ENCODE measurements at regions not wholly inside any gene's neighbourhood (a gene's known extent, or its start where the extent isn't known, plus 50 kb on each side); places are given as distances from the start of the nearest gene placed in this dataset.

GRCh38 chr17:70929226-70929625 lies 759.9 kb downstream of the KCNJ2 start:
- CTCF ChIA-PET: interaction anchor here (0.6 kb wide), 1 partner anchor 135 kb away, joined by 3 read pairs; no protein-coding TSS in a partner anchor
- no TSS peak for BruUV-seq (replicated peaks)
- intact Hi-C loops (cut with micrococcal nuclease): no loop called here
- TF ChIP-seq CTCF (IDR thresholded peaks at IDR 0.05; ENCODE audit: unreplicated experiment): no peak
- Mint-ChIP-seq H3K27me3 (ENCODE audit: insufficient read depth, unreplicated experiment) (no peaks in the 10 kb centered on the region), H3K27ac (ENCODE audit: low read depth, unreplicated experiment) (no peak overlapping the region), H3K4me1 (ENCODE audit: insufficient read depth, unreplicated experiment) (no peaks in the 10 kb centered on the region), H3K4me3 (ENCODE audit: unreplicated experiment) (no peak overlapping the region), H3K9me3 (ENCODE audit: unreplicated experiment) (peaks cover 2% of the 10 kb centered on the region), H3K36me3 (ENCODE audit: insufficient read depth, unreplicated experiment) (no peaks in the 10 kb centered on the region)
- DNase-seq (ENCODE audit: unreplicated experiment): peak; percentile 17
- POLR2A ChIA-PET: interaction anchor here (0.6 kb wide), 1 partner anchor 100 kb away, joined by 3 read pairs; no protein-coding TSS in a partner anchor

DNA sequence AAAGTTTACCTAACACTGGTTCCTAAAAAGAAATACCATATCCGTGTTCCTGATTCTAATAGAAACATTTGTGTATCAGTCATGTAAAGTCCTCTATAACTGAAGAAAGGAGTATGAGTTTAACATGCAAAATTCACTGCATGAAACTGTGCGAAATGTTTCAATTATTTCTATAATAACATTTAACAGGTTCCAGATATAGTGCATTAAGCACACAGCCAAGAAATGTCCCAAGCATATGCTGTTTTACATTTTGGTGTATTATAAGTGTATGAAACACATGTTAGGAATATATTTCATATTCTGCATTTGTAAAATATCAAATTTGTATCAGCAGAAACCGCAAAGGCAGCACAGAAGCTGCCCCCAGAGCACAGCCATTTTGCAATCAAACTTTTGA lies 764.9 kb downstream of the KCNJ2 start:
- Mint-ChIP-seq H3K9me3 (ENCODE audit: unreplicated experiment) (no peaks in the 10 kb centered on the region), H3K36me3 (ENCODE audit: insufficient read depth, unreplicated experiment) (no peaks in the 10 kb centered on the region), H3K27me3 (ENCODE audit: insufficient read depth, unreplicated experiment) (no peaks in the 10 kb centered on the region), H3K27ac (ENCODE audit: low read depth, unreplicated experiment) (no peak overlapping the region), H3K4me1 (ENCODE audit: insufficient read depth, unreplicated experiment) (no peaks in the 10 kb centered on the region), H3K4me3 (ENCODE audit: unreplicated experiment) (no peak overlapping the region)
- CTCF ChIA-PET: interaction anchor here (0.6 kb wide), 1 partner anchor 728 kb away, joined by 3 read pairs; no protein-coding TSS in a partner anchor
- no peak for TF ChIP-seq CTCF (IDR thresholded peaks at IDR 0.05; ENCODE audit: unreplicated experiment)
- POLR2A ChIA-PET: interaction anchor here (0.6 to 1.7 kb wide), 2 partner anchors 10 to 16 kb away, joined by 3 read pairs; no protein-coding TSS in a partner anchor
- intact Hi-C loops (cut with micrococcal nuclease): no loop called here
- no peak for DNase-seq (ENCODE audit: unreplicated experiment)
- no TSS peak for BruUV-seq (replicated peaks)

DNA sequence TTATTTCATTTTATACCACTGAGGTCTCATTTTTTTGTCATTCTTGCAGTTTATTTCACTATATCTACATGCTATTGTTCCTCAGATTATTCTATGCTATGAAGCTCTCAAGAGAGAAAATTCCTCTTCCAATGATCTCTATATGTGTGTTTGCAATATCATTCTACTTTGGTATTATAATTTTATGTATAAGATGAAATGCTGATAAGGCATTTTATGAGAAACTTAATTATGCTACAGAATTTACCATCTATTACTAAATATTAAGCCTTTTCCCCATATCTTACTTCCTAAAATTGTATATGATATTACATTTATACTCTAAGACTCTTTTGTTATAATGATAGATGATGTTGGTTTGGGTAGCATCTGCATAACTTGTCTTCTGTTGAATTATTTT lies 765.5 kb downstream of the KCNJ2 start:
- H3K27me3 Mint-ChIP-seq (ENCODE audit: insufficient read depth, unreplicated experiment): no peaks in the 10 kb centered on the region
- TF ChIP-seq CTCF (IDR thresholded peaks at IDR 0.05; ENCODE audit: unreplicated experiment): no peak
- POLR2A ChIA-PET: interaction anchor here (0.6 to 1.7 kb wide), 2 partner anchors 10 to 94 kb away, joined by 3 to 4 read pairs; no protein-coding TSS in a partner anchor
- H3K27ac Mint-ChIP-seq (ENCODE audit: low read depth, unreplicated experiment): no peak overlapping the region
- no peaks in the 10 kb centered on the region for H3K9me3 Mint-ChIP-seq (ENCODE audit: unreplicated experiment)
- no peaks in the 10 kb centered on the region for H3K36me3 Mint-ChIP-seq (ENCODE audit: insufficient read depth, unreplicated experiment)
- intact Hi-C loops (cut with micrococcal nuclease): no loop called here
- no peaks in the 10 kb centered on the region for H3K4me1 Mint-ChIP-seq (ENCODE audit: insufficient read depth, unreplicated experiment)
- no TSS peak for BruUV-seq (replicated peaks)
- CTCF ChIA-PET: no interaction called here
- no peak for DNase-seq (ENCODE audit: unreplicated experiment)
- no peak overlapping the region for H3K4me3 Mint-ChIP-seq (ENCODE audit: unreplicated experiment)

GRCh38 chr17:70936724-70937123 lies 767.4 kb downstream of the KCNJ2 start:
- ChIA-PET POLR2A (no interaction called here), CTCF (no interaction called here)
- Mint-ChIP-seq H3K36me3 (ENCODE audit: insufficient read depth, unreplicated experiment) (no peaks in the 10 kb centered on the region), H3K27ac (ENCODE audit: low read depth, unreplicated experiment) (no peak overlapping the region), H3K4me1 (ENCODE audit: insufficient read depth, unreplicated experiment) (no peaks in the 10 kb centered on the region), H3K4me3 (ENCODE audit: unreplicated experiment) (no peak overlapping the region), H3K27me3 (ENCODE audit: insufficient read depth, unreplicated experiment) (no peaks in the 10 kb centered on the region), H3K9me3 (ENCODE audit: unreplicated experiment) (no peaks in the 10 kb centered on the region)
- no peak for DNase-seq (ENCODE audit: unreplicated experiment)
- no TSS peak for BruUV-seq (replicated peaks)
- TF ChIP-seq CTCF (IDR thresholded peaks at IDR 0.05; ENCODE audit: unreplicated experiment): no peak
- intact Hi-C loops (cut with micrococcal nuclease): no loop called here

Measured in MCF 10A (cell line).